ENCODE measurements at regions not wholly inside any gene's neighbourhood (a gene's known extent, or its start where the extent isn't known, plus 50 kb on each side); places are given as distances from the start of the nearest gene placed in this dataset.

DNA sequence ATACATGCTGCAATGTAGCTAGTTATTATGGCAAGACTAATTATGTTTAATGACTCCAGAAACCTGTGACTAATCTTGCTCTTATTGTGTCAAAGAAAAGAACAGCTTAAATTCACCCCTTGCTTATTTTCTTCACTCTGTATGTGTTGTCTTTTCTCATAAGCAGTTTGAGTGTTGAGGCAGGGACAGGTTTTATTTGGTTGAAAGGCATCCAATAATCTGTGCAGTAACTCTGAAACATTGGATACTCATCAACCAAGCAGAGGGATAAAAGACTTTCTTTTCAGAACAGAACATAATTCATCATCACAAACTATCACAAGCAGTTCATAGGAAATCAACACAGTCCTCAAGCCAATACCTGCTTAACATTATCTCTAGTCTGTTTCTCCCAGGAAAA is 797.6 kb upstream of the MBL2 start:
- TF ChIP-seq, protein P1, sequence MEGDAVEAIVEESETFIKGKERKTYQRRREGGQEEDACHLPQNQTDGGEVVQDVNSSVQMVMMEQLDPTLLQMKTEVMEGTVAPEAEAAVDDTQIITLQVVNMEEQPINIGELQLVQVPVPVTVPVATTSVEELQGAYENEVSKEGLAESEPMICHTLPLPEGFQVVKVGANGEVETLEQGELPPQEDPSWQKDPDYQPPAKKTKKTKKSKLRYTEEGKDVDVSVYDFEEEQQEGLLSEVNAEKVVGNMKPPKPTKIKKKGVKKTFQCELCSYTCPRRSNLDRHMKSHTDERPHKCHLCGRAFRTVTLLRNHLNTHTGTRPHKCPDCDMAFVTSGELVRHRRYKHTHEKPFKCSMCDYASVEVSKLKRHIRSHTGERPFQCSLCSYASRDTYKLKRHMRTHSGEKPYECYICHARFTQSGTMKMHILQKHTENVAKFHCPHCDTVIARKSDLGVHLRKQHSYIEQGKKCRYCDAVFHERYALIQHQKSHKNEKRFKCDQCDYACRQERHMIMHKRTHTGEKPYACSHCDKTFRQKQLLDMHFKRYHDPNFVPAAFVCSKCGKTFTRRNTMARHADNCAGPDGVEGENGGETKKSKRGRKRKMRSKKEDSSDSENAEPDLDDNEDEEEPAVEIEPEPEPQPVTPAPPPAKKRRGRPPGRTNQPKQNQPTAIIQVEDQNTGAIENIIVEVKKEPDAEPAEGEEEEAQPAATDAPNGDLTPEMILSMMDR (IDR thresholded peaks at IDR 0.05): no peak
- no peak for TF ChIP-seq ZFX (IDR thresholded peaks at IDR 0.05; ENCODE audit: borderline replicate concordance)

Measured in 22Rv1 (cell line).